A204.1 (cell line): ENCODE measurements at regions not wholly inside any gene's neighbourhood (a gene's known extent, or its start where the extent isn't known, plus 50 kb on each side); places are given as distances from the start of the nearest gene placed in this dataset.
"Not testable (repeated sequence)": the region's sequence is repeated elsewhere in the genome, so short reads cannot be mapped to it uniquely, and the experiment has no call there.

Source experiments
- FAIRE-seq: peaks from 2 replicates; lab custom pipeline; 2012; peaks lifted over from hg19 to GRCh38; lab: Jason Lieb, UNC

DNA sequence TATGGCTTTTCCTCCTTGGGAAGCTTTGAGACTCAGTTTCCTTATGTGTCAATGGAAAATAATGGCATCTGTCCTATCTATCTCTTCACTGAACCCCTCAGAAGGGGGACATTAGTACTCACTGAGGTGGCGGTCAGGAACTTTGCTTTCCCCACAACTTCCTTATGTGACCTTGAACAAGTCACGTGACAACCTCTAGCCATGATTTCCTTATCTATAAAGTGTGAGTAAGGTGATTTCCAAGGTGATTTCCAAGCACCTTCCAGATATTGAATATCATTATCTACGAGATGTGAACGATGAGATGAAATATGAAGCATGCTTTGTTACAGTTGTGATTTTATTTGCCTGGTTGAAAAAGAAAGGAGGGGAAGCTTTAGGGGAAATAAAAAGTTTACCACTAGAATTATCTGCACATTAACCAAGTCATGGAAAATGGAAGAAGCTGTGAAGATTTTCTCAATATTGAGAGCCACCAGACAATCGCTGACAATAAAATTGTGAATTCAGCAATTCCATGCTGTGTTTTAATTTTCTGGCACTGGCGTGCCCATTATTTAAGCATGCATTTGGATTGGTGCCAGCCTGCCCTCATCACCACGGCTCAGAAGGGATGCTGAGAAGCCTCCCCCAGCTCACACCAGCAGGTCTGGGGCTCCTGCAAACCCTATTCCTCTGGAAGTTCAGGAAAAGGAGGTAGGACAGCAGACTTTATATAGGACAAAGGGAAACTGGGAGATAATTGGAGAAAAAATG lies 255.3 kb downstream of the CD83 start:
- FAIRE-seq = no peak

GRCh38 chr6:14373648-14374437 lies 256.3 kb downstream of the CD83 start:
- FAIRE-seq = no peak

DNA sequence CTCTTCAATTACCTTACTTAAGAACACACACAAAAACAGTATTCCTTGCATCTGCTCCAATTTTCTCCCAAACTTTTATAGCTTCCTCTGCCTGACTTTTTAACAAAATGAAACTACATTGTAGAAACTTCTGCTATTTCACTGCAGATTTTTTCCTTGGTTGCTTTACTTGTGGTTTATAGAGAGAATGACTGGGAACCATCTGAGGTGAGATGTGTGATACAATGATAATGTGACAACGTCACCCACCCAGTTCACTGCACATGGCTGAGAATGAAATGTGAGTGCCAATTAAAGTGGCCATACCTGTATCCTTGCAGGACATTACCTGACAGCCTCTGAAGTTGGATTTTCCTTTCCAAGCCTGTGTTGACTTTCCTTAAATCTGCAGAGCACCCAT lies 258.4 kb downstream of the CD83 start:
- FAIRE-seq = no peak

DNA sequence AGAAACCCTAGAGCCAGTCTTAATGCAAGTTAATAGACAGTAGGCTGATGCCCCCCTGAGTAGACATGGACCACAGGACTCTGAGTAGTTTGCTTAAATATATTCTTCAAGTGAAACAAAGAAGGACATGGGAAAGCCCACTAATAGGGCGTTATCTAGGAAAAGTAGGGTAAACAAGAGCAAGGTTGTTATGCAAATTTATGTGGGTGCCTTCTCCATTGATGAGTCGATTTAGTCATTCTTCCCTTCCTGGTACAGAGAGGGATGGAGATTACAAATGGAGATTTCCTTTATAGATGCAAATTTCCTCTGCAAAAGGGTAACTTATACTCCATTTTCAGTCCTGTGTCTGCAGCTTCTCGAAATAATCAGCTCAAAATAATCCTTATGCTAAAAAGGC lies 262.0 kb downstream of the CD83 start:
- FAIRE-seq = no peak

DNA sequence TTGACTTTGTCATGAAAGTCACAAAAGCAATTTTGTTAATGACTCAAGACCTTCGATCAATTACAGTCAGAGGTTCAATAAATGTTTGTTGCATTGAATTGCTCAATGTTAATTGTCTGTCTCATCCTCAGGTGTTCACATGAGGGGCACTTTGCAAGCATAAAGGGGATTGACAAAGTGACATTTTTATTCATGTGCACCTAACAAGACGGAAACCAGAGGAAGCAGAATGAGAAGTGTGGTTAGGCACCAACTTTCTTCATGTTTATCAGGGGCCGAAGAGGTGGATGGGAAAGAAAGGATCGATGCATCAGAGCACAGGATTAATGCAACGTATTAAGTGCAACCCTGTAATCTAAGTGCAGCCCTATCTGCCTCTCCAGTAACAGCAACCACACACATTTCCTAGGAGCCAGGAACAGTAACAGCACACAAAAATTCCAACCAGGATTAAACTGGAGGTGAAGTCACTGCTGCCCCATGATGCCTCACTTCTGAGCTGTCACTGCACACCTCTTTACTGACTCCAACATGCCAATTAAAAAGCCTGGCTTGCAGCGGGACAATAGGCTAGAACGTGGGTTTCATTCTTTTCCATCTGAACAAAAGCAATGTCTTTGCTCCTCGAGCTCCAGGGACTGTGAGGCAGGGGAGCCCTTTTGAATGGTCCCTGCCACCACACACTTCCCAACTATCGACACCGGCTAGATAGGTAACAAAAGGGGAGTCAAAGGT lies 262.7 kb downstream of the CD83 start:
- FAIRE-seq = no peak

DNA sequence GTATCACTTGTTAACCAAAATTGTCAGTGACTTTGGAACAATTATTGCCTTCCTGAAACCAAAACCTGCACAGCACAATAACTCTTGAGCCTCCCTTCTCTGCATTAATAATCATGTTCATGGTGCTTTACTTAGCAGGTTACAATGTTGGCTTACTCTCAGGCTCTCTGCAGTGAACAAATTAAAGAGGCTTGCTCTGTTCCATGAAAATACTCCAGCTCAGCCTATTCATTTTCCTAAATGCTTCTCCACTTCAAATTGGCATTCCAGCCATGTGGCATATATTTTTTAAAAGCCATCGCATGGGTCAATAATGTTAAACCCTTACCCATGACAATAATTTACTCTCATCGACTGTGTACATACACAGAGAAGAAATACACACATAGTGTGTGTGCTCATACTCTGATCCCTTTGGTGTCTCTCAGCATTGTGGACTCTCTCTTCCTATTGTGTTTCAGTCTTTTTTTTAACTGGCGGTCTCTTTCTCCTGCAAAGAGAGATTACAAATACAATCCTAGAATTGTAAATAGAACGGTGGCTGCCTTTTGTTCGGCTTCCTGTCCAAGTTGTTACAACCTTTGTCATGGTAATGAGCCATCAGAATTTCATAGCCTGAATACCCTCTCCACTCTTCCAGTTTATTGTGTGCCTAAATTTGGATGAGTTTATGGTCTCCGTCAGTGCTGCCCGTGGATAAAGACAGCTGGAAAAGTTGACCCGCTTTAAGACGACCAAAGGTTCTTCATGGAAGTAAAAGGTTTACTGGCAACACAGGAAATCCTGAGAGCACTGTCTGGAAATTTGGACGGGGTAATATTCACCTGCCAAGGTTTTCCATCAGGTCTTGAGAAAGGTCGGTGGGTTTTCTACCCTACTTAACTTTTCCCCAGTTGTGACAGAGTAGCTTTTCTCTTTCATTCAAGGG lies 263.6 kb downstream of the CD83 start:
- FAIRE-seq = no peak

GRCh38 chr6:14381829-14382677 lies 264.5 kb downstream of the CD83 start:
- FAIRE-seq = no peak

- no peak for FAIRE-seq
Measured at GRCh38 chr6:14382678-14383236, 265.2 kb downstream of the CD83 start.

DNA sequence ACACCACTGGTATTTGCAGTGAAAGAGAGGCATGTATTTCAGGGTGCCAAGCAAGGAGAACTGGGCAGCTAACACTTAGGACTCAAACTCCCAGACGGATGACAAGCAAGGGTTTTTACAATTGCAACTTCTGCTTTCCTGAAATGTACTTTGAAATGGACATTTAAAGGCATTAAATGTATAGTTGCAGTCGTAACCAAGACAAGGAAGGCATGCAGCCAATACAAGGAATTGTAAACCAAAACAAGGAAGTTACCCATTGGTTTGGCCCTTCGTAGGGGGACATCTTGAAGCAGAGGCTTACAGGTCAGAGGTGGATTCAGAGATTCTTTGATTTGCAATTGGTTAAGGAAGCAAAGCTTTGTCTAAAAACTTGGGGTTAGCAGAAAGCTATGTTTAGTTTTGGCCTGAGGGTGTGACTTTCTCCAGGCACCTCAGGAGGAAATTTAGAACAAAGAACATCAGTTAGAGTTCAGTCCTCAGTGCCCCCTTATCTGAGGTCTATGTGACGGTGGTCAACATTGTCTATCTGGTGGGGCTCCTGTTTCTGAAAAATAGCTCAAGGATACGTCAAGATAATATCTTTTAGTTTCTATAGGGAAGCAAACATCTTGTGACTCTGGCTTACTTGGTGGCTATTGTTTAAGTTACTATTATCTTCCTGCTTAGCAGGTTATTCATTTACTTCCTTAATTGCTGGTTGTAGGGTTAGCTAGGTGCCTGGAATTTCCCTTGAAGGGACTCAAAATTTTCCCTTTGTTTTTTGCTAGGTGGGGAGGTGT lies 266.0 kb downstream of the CD83 start:
- FAIRE-seq = no peak

DNA sequence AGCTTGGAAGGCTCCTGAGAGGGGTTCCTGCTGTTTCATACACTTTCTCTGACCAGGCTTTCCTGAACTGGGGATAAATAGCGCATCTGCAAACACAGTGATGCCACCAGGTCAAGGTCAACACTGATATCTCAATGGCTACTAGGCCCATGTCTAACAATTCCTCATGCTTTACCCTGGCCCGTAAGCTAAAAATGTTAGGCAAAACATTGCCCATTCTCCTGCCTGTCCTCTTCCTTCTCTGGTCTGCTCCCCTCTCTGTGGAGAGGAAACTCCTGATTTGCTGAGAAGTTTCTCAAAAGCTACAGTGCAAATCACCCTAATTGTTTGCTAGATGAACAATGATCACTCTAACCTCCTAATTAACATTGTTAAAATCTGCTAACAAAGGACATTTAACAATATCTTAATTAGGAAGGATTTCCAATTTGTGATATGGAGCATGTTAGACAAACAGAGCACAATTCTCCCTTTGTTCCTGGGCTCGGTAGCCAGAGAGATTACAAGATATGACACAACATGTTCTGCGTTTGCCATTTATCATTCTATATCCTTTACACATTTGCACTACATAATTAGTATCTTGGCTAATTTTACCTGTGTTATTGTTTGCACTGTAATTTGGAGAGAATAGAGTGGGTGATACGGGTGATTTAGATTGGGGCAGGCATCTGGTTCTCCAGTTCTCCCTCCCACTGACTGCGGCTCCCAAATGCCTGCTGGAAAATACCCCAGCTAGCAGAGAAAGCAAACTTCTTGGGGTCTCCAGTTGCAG lies 266.8 kb downstream of the CD83 start:
- no peak for FAIRE-seq

DNA sequence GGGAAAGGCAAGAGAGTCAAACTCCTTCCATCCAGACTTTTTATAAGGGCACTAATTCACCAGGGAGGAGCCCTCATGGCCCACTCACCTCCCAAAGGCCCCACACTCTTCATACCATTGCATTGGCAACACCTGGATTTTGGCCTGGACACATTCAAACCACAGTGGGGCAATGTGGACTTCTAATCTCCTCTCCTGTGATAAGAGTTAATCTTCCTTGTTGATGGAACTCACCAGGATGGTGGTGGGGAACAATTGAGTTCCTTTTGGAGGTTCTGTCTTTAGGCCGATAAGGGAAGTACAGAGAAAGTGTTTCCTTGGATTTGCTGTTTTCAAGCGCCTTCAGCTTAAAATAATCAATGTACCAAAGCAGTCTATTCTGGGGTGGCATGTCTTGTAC lies 268.7 kb downstream of the CD83 start:
- no peak for FAIRE-seq

DNA sequence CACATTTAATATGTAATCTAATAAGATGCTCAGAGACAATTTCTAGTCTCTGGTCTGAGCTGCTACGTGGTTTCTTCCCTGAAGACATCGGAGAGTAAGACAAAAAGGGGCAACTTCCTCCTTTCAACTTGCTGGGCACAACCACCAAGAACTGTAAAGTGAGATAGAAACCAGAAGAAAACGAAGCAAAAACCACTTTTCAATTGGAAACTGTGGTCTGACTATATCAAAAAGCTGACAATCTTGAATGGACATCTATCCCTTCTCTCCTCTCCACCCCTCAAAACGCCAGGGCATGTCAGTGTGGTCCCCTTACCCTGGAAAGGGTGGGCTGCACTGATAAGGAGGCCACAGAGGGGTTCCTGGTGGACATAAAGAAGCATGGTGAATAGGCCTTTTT lies 269.1 kb downstream of the CD83 start:
- FAIRE-seq = no peak

DNA sequence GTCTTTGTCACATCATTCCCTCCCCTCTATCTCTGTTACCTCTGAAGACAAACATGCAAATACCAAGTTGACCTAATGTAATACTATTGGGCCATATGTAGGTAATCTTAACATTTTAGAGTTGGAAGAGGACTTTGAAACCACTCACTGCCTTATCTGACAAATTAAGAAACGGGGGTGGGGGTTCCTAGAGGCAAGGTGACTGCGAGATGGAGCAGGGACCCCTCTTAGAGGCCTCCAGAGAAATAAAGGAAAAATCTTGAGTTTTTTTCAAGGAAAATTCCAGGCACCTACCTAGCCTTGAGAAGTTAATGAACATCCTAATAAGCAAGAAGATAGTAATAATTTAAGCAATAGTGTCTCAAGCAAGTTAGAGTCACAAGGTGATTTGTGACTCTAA lies 270.8 kb downstream of the CD83 start:
- no peak for FAIRE-seq

DNA sequence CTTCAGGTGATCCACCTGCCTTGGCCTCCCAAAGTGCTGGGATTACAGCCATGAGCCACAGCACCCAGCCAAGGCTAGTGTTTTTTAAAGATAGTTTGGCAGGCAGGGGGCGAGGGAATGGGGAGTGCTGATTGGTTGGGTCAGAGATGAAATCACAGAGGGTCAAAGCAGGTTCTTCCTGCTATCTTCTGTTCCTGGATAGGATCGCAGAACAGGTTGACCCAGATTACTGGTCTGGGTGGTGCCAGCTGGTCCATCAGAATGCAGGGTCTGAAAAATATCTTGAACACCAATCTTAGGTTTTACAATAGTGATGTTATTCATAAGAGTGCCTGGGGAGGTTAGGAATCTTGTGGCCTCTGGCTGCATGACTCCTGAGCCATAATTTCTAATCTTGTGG lies 272.2 kb downstream of the CD83 start:
- not testable (repeated sequence) for FAIRE-seq

DNA sequence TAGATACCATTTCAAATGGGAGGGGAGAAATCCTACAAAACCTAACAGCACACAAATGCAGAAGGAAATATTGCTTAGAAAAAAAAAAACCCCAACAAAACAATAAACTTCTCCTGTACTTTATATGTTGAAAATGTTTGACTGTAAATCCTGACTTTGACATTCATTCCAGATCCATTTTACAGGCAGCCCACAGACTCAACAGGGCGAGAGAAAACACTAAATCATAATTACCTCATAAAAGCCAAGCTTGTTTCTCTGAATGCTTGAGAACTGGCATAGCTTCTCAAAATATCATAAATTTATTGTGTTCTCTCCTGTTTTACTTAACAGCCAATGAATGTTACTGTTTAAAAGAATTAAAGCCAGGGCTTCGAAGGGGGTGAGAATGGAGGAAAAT lies 273.2 kb downstream of the CD83 start:
- FAIRE-seq = no peak

GRCh38 chr6:14393910-14394309 lies 276.3 kb downstream of the CD83 start:
- FAIRE-seq = no peak

DNA sequence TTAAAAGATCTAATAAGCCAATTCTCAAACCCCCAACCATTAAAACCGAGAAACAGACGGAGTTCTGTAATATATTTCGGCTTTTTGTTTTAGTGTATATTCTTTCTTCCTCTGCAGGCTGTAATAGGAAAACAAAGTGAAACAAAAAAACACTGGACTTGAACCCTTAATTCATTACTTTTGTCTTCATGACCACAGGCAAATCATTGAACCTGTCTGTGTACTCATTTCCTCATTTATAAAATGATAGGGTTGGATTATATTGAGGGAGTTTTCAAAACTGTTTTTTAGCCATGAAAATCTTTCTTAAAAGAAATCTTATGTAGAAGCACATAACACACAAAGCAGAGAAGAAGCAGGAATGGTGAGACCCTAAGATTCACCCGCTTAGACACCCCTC lies 278.8 kb downstream of the CD83 start:
- FAIRE-seq = no peak

DNA sequence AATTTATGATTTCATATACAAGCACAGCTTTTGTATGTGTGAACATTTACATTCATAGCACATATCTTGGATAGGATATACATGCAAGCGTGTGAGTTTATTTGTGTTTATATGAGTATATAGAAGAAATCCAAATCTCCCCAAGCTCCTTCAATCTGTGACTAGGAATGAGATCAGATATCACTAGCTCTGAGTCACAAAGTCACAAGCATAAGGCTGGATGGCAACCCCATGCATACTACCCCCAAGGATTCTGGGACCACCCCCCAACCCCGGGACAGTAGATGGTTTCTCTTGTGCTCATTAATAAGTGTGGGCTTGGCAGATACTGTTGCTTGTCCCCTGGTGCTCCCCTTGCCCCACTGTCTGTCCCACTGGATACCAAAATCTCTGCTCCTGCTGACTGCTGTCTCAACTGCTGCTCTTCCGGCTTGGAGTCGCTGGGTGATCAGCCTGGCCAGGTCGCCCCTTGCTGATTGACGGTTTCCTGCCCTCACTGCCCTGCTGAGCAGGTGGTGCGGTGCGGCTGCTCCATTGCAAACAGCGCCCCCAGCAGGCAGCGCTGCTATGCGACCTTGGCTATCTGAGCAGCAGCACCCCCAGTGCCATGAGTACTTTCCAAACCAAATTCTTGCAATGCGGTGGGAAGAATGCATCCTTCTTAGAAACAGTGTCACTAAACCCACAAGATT lies 279.4 kb downstream of the CD83 start:
- FAIRE-seq = no peak

GRCh38 chr6:14397518-14397901 lies 279.9 kb downstream of the CD83 start:
- FAIRE-seq = no peak
